DMS53 treated with DMSO at 0.1 percent for 48 hours (cell line): ENCODE measurements at regions not wholly inside any gene's neighbourhood (a gene's known extent, or its start where the extent isn't known, plus 50 kb on each side); places are given as distances from the start of the nearest gene placed in this dataset.

Experiments
- DNase-seq: peaks from one replicate; lab custom pipeline; 2025; ENCODE audit not compliant: unreplicated experiment; lab: John Stamatoyannopoulos, UW

DNA sequence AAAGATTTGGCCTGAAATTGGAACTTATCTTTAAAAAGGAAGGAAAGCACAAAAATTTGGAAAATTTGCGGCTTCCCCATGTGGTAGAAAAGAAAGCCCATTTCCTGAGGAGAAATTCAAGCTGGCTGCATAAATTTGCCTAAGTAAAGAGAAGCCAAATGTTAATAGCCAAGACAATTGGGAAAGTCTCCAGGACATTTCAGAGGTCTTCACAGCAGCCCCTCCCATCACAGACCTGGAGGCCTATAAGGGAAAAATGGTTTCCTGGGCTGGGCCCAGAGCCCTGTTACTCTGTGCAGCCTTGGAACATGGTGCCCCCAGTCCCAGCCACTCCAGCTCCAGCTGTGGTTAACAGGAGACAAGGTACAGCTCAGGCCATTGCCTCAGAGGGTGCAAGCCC lies 736.5 kb downstream of the HACE1 start:
- DNase-seq: no peak

- DNase-seq: no peak
Observed at GRCh38 chr6:104118274-104118673, 741.4 kb downstream of the HACE1 start.

DNA sequence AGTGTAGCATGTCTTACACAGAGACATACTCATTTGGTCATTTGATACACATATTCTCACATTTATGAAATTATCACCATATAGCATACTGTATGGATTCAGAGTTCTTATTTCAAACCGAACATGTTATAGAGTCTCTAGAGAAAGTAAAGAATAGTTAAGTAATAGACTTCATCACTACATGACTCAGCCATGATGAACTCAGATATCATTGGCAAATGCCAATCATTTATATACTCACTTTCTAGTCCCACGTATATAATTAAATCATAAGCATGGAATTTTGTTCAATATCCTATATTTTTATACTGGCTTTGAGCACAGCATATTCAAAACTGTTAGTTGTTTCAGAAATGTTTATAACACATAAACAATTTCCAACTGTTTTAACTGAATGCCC lies 749.9 kb downstream of the HACE1 start:
- no peak for DNase-seq

GRCh38 chr6:104108634-104109033 lies 751.1 kb downstream of the HACE1 start:
- DNase-seq: no peak

- DNase-seq: no peak
Observed at GRCh38 chr6:104095661-104096416, 763.9 kb downstream of the HACE1 start.

DNA sequence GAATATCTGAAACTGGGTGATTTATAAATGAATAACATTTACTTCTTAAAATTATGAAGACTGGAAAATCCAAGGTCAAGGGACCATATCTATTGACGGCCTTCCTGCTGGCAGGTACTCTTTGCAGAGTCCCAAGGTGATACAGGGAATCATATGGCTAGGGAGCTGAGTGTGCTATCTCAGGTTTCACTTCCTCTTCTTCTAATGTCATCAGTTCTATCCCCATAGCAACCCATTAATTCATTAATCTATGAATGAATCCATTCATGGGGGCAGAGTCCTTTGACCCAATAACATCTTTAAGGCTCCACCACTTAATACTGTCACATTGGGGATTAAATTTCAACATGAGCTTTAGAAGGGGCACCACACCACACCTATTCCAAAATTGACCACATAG lies 772.0 kb downstream of the HACE1 start:
- DNase-seq: no peak

GRCh38 chr6:104068281-104068680 lies 791.4 kb downstream of the HACE1 start:
- DNase-seq: no peak

DNA sequence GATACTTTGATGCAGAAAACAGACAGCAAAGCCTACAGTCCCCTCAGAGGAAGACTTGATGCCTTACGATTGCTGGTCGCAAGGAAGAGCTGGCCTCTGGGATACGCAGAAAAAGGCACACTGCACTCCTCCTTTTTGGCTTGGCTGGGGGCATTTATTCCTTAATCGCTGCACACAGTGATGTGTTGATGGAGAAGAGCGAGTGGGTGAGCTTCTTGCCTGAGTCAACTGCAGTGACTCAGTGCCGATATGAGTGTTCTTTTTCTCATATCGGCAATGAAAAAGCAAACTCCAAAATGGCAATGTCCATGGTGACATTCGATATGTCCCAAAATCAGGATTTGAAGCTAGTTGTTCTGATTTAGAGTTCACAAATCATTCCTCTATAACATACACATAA lies 794.8 kb downstream of the HACE1 start:
- no peak for DNase-seq

- DNase-seq: no peak
Observed at GRCh38 chr6:104050455-104050854, 809.3 kb downstream of the HACE1 start.

GRCh38 chr6:104046426-104046825 lies 813.3 kb downstream of the HACE1 start:
- DNase-seq: no peak

DNA sequence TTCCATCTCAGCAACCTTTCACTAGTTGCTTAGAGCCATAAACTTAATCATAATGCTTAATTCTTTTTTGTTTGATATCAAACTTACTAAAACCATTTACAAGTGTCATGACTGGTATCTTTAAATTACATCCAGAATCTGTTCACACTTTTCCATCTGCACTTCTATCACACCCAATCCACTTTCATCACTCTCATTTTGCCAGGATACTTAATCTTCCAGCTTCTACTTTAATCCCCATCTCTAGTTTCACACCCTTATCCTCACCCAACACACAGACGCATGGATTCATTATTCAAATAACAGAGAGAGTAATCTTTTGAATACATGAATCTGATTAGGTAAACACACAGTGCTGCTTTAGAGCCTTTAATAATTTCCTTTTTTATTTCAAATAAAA lies 828.4 kb downstream of the HACE1 start:
- no peak for DNase-seq

GRCh38 chr6:104022126-104022525 lies 837.6 kb downstream of the HACE1 start:
- DNase-seq: no peak

DNA sequence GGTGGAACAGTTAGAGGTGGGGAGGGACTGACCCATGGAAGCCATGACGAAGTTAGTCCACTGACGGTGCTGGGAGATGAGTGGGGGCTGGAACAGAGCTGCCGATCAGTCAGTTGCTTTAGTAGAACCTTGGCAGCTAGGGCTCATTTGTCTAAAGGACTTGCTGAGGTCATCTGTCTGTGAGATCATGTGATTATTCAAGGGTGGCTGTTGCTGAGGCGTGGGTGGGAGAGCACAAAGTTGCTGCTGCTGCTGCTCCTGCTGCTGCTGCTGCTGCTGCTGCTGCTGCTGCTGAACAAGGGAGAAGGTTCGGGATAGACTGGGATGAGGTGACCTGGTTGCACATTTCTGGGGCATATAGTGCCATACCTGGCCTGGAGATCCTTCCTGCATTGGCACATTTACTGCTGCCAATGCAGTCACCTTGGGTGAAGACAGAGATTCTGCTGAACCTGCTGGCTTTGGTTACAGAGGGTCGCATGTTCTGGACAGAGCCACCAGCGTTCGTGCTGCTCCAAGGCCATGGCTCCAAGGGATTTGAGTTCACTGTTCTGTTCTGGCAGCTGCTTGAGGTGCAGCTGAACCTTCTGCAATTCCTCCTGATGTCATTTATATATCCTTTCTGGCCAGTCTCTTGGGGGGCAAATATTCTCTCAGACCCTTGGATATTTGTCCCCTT lies 840.5 kb downstream of the HACE1 start:
- no peak for DNase-seq

DNA sequence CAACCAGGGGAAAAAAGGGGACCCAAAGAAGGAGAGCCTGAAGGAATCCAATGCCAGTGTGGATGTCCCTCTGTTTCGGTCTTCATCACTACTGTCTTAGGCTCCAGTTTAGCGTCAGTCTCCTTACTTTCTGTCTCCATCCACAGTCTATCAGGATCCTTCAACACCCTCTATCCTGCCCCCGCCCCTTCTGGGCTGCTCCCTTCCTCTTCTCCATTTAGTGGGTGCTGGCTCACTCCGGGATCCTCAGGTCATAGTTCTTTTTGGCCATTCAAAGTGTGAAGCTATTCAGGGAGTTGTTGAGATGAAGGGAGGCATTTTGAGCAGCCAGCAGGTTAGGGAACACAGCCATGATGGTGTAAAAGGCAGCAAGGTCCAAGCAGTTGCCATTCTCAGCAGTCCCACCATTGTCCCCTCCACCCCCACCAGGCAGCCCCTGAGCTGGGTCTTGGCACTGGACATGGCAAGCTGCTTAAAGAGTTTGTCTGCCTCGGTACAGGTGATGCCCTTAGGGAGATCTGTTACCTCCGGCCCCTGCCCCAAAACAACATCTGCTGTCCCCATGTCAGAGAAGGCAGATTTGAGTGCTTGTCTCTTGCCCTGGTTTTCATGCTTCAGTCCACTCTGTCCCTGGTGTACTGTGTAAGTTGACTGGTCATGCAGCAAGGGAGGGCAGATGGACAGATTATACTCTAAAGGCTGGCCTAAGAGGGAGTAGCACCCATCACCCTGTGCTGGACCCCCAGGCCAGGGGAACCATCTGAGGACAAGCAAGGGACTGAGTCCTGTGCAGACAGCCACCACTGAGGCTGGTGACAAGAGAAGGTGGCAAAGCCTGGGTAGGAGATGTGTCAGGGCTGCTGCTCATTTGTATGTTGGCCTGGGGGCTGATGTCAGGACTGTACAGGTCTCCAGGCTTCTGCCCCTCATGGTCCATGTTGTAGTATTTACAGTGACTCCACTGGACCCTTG lies 842.0 kb downstream of the HACE1 start:
- no peak for DNase-seq

GRCh38 chr6:104014163-104014959 lies 845.4 kb downstream of the HACE1 start:
- DNase-seq: no peak

DNA sequence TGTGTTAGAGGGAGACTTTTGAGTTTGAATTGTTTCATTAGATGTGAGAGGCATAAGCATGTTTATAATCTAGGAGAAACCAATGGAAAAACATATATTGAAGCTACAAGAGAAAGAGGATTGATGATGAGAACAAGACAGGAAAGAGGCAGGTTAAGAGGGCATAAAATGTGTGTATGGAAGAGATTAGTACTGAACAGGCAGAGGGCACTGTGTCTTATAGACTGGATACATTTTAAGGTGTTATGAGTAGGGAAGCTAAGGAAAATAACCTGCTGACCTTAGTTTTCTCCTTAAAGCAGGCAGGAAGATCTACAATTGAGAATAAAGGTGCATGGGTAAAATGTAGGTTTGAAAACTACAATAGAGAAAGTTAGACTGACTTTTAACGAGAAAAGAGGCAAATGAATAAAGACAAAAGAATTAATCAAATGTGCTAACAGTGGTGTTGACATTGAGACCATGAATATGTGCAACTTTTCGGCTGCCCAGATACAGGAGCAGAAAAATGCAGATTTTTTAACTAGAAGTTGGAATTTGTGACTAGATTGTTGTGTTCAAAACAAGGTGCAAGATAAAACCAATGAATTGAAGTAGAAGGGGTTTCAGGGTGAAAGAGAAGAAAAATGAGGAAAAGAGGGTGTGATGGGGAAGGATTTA lies 846.3 kb downstream of the HACE1 start:
- DNase-seq: no peak

GRCh38 chr6:104010897-104011296 lies 848.8 kb downstream of the HACE1 start:
- DNase-seq: no peak

DNA sequence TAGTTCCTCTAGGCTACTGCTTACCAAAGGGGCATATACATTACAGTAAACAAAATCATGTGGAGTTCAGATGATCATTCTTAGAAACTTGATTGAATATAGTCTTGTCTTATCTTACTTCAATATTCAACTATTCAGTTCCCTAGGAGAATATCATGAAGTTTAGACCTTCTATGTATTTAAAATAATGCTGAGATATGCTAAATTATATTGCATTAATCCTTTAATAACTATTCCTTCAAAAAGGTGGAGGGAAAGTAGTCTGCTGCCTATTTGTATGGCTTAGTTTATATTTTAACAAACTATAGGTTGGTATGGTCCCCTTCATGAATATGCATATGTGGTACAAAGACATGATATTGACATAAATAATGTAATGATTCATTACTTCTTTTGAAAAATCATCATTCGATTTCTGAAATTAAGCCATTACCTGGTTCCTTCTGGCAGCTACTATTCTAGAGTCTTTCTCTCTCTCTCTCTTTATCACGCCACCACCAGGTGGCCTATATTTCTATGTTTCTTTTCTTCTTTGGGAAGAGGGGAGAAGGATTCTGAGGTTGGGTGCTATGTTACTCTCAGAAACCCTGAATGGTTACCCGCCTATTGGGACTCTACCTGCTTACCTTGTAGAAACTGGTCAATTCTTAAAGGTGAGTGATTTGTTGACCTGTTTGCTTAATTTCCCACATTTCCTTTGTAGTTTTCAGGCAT lies 855.8 kb downstream of the HACE1 start:
- no peak for DNase-seq

GRCh38 chr6:103995571-103995970 lies 864.1 kb downstream of the HACE1 start:
- DNase-seq: no peak

GRCh38 chr6:103983860-103984259 lies 875.9 kb downstream of the HACE1 start:
- DNase-seq: no peak
